Testis (tissue), 2 donors: ENCODE measurements at regions not wholly inside any gene's neighbourhood (a gene's known extent, or its start where the extent isn't known, plus 50 kb on each side); places are given as distances from the start of the nearest gene placed in this dataset.

Experiments used
- CTCF ChIP-seq, 3 experiments: fragments of 450-650 bp in 2 of 3; fragments of 200-600 bp in 1 of 3; sonication (generic) in 1 of 3; IDR thresholded peaks; one replicate each; pipeline ENCODE4 v1.5.1; 2016 to 2019; ENCODE audit warnings: antibody characterized with exemption in 3 of 3, mild to moderate bottlenecking in 2 of 3, moderate library complexity in 1 of 3
- POLR2A ChIP-seq: fragments of 450-650 bp; IDR thresholded peaks from one replicate; pipeline ENCODE4 v1.6.1; 2017; ENCODE audit warnings: antibody characterized with exemption, mild to moderate bottlenecking, moderate library complexity

GRCh38 chr17:14903854-14904253 is 361.3 kb downstream of the PMP22 start:
- no peak for TF ChIP-seq CTCF (IDR thresholded peaks at IDR 0.05)
- TF ChIP-seq POLR2A, result no peak
